ENCODE measurements at regions not wholly inside any gene's neighbourhood (a gene's known extent, or its start where the extent isn't known, plus 50 kb on each side); places are given as distances from the start of the nearest gene placed in this dataset.
"Not testable (repeated sequence)": the region's sequence is repeated elsewhere in the genome, so short reads cannot be mapped to it uniquely, and the experiment has no call there.

- DNase-seq: no peak
Observed at GRCh38 chr4:126369076-126369475, 1054.3 kb downstream of the FAT4 start.

GRCh38 chr4:126372634-126373033, 1057.9 kb downstream of the FAT4 start:
- no peak for DNase-seq

DNA sequence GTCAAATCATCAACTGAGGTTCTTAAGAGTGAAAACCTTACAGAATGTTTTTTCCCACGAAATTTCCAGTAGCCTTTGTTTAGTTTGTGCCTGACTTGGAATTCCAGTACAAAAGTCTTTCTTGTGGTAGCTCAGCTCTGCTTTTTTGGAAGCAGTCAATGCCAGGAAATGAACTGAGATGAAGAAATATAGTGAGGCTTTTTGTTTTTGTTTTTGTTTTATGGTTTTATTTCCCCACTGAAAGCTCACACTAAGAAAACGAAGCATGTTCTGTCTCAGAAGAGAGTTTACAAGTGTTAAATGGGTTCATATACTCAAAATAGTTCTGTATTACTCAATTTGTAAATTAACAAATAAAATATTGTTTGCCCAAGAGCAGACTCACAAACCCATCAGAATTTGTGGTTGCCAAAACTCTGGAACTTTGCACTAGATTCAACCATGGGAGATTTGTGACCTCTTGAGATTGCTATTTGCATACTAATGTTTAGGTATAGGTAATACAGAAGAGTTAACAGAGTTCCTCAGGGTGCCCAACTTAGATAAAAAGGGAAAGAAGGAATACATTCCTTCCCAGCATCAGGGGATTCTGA, 1060.8 kb downstream of the FAT4 start:
- no peak for DNase-seq

DNA sequence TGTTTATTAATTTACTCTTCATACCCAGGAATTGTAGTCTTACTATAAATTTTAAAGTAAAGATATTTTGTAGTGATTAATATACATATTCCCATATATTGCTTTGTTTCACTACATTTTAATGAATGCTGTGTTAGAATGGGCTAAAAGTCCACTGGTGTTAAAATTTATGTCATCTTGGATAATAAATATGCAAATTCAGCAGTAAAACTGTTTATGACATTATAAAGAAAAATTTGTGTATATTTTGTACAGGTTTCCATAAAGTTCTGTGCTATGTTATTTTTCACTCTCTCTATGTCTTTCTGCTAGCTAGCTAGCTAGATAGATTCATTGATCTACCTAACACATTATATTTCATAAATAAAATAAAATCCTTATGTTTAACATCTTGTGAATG, 1071.2 kb downstream of the FAT4 start:
- no peak for DNase-seq

GRCh38 chr4:126386512-126386911, 1071.8 kb downstream of the FAT4 start:
- no peak for DNase-seq

DNA sequence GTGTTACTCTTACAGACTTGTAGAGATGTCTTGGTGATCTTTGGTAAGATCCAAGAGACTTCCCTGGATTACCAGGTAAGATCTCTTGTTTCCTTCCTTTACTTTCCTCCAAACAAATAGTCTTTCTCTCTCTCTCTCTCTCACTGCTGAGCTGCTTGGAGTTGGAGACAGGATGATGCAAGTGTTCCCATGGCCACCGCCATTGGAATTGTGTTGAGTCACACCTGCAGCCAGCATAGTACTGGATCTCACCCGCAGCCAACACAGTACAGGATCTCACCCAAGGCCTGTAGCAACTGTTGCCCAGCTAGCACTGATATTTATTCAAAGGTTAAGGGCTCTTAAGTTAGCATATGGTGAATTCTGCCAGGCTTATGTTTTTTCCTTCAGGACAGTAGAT, 1080.9 kb downstream of the FAT4 start:
- no peak for DNase-seq

DNA sequence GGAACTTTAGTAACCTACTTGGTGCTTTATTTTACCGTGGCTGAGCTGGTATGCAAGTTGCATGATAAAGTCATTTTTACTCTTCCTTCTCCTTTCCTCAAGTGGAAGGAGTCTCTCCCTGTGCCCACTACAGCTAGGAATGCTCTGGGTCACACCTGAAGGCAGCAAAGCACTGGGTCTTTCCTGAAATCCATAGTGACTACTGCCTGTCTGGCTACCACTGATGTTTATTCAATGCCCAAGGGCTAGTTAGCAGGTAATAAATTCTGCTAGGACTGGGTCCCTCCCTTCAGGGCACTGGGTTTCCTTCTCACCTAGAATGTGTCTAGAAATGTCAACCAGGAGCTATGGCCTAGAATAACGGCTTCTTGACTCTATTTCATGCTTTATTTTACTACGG, 1081.4 kb downstream of the FAT4 start:
- no peak for DNase-seq

GRCh38 chr4:126396703-126397102, 1081.9 kb downstream of the FAT4 start:
- DNase-seq: no peak

- DNase-seq: no peak
Observed at GRCh38 chr4:126404549-126404948, 1089.8 kb downstream of the FAT4 start.

GRCh38 chr4:126405369-126405982, 1090.7 kb downstream of the FAT4 start:
- DNase-seq: no peak

DNA sequence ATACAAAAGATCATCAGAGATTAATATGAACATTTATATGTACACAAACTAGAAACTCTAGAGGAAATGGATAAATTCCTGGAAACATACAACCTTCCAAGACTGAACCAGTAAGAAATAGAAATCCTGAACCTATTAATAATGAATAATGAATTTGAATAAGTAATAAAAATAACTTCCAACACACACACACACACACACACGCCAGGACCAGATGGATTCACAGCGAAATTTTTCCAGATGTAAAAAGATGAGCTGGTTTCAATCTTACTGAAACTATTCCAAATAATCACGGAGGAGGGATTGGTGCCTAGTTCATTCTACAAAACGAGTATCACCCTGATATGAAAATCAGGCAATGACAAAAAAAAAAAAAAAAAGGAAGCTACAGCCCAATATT, 1095.0 kb downstream of the FAT4 start:
- DNase-seq: no peak

GRCh38 chr4:126411047-126411446, 1096.3 kb downstream of the FAT4 start:
- no peak for DNase-seq

DNA sequence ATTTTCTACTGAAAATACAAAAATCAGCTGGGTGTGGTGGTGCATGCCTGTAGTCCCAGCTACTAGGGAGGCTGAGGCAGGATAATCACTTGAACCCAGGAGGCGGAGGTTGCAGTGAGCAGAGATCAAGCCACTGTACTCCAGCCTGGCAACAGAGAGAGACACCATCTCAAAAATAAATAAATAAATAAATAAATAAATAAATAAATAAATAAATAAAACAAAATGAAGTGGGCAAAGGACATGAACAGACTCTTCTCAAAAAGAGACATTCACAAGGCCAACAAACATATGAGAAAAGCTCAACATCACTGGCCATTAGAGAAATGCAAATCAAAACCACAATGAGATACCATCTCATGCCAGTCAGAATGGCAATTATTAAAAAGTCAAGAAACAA, 1097.6 kb downstream of the FAT4 start:
- DNase-seq: not testable (repeated sequence)

GRCh38 chr4:126414741-126415140, 1100.0 kb downstream of the FAT4 start:
- DNase-seq: no peak

DNA sequence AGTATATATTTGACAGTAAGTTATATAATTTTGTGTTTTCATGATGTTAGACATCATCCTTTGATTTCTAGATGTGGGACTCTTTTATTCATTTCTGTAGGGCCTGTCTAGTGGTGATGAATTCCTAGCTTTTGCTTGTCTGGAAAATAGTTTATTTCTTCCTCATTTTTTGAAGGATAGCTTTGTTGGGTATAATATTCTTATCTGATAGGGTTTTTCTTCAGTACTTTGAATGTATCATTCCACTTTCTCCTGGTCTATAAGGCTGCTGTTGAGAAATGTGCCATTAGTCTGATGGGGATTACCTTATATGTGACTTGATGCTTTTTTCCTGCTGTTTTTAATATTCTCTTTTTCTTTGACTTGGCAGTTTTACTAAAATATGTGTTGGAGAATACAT, 1104.5 kb downstream of the FAT4 start:
- DNase-seq: no peak

GRCh38 chr4:126427853-126428252, 1113.1 kb downstream of the FAT4 start:
- DNase-seq: no peak

GRCh38 chr4:126431049-126431448, 1116.3 kb downstream of the FAT4 start:
- DNase-seq: no peak

- DNase-seq: no peak
Observed at GRCh38 chr4:126435491-126435890, 1120.7 kb downstream of the FAT4 start.

- no peak for DNase-seq
Observed at GRCh38 chr4:126440297-126440696, 1125.5 kb downstream of the FAT4 start.

DNA sequence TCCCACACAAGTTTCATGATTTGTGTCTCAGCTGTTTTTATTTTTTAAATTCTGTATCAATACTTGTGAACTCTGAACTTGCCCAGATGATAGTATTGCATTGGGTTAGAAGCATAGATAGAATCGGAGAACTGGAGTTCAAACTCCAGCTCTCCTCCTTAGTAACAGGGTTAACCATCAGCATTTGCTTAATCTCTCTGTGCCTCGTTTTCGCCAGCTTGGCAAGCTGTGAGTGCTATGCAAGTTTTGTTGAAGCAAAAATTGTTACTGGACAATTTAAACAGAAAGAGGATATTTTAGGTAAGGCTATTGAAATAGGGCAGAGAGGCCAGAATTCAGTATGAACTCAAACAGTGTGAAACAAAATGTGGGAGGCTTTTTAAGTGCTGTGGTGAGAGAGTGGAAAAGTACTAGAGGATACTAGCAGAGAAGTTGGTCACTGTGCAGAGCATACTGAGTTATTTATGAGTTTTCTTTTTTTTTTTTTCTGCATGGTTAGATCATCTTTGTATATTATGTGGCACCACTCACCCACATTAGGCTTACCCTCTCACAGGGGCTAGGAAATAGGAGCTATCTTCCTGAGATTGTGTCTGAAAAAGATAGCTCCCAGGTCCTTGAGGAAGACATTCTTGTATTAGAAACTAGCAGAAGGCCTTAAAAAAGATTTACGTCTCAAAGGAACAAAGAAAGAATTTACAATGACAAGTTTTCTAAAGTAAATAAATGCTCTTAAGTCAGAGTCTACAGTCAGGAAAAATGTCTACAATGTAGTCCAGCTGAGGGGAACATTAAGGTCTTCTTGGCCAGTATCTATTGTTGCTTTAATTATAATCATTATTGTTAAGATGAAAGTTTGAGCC, 1126.6 kb downstream of the FAT4 start:
- no peak for DNase-seq

DNA sequence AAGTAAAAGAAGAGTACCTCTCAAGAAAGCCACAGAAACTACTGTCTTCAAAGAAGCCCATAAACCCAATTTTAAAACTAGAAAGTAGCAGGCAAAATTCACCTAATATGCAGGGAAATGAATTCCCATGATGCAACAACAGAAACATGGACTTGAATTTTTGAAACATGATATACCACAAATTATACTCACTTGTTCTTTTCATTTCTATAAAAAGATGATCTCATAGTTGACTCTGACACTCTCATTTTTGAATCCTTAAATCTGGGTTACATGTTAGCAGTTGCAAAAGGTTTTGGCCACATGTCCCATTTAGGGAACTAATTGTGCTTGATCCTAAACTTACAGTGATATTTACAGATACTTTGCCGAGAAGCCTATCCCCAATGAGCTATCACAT, 1130.8 kb downstream of the FAT4 start:
- DNase-seq: no peak

GRCh38 chr4:126446917-126447316, 1132.2 kb downstream of the FAT4 start:
- DNase-seq: no peak

DNA sequence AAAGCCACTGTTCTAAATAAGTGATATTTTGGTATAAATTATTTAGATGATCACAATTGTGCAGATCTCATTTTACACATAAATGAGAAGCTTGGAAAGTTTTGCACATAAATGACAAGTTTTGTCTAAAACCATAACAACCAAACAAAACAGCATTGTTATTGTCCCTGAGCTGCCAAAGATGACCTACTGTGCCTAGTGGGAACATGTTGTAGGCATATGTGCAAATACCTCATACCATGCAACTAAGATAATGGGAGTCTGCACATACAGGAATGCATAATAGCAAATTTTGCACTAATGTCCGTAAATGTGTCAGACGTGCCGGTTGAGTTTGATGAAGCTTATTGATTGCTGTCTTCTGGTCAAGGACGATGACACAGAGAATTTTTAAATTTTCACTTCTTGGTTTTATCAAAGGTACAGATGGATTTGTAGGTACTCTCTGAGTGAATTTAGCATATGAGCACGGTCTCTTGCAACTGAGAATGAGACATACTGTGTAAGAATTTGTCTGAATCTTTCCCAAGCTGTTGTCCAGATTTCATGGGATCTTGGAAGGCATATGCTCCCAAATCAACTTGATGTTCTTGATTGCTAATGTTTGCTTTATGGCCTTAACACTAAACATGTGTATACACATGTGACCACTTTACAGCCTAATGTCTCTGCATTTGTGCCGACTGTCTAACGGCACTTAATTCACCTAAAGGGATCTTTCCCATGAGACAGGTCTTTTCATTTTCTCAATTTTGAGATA, 1133.5 kb downstream of the FAT4 start:
- no peak for DNase-seq

All from DMS153 (cell line).